GM19324 (cell line): ENCODE measurements at regions not wholly inside any gene's neighbourhood (a gene's known extent, or its start where the extent isn't known, plus 50 kb on each side); places are given as distances from the start of the nearest gene placed in this dataset.
"Not testable (repeated sequence)": the region's sequence is repeated elsewhere in the genome, so short reads cannot be mapped to it uniquely, and the experiment has no call there.

Source experiments
- ATAC-seq: cut with Tn5 transposase; IDR thresholded peaks from one replicate; pipeline ENCODE4 v1.9.1; 2021; ENCODE audit warnings: mild to moderate bottlenecking, moderate library complexity; ENCODE audit not compliant: unreplicated experiment, low FRiP score

DNA sequence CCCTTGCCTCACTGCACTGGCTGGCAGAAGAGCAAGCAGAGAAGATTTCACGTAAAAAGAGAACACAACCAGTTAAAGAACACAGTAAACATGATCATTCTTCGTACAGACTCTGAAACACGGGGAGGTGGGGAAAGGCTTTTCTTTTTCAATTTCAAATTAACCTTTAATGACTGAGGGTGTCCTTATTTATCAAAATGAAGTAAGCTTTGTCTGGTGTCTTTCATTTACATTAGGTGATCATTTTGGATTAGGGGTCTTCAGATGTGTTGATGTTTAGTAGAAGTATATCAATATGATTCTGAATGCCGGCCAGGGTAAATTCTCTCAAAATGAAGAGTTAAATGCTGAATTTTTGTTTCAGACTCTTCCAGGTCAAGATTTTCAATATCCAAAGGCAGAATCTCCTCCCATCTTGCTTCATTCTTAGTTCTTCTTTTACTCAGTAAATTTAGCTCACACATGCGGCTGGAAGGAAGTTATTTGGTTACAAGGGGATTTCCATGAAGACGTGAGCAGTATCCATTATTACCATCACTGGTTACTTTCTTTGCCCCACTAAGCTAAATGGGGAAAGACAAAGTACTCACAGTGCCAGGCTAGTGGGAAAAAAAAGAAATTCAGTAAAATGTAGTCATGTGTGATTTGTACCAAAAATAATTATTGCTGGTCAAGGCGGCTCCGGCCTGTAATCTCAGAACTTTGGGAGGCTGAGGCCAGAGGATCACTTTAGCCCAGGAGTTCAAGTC lies 272.2 kb upstream of the NR2F2 start:
- ATAC-seq, result peak; percentile 66

DNA sequence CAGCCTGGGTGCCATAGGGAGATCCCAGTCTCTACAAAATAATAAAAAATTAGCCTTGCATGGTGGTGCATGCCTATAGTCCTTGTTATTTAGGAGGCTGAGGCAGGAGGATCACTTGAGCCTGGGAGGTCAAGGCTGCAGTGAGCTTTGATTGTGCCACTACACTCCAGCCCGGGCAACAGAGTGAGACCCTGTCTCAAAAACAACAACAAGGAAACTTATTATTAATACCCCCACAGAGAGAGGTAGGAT lies 271.7 kb upstream of the NR2F2 start:
- not testable (repeated sequence) for ATAC-seq

DNA sequence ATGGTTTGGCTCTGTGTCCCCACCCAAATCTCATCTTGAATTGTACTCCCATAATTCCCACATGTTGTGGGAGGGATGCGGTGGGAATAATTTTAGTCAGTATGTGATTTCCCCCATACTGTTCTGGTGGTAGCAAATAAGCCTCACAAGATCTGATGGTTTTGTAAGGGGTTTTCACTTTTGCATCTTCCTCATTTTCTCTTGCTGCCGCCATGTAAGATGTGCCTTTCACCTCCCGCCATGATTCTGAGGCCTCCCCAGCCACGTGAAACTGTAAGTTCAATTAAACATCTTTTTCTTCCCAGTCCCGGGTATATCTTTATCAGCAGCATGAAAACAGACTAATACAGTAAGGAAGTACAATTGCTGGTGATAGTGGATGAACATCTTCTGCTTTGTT lies 269.9 kb upstream of the NR2F2 start:
- not testable (repeated sequence) for ATAC-seq

DNA sequence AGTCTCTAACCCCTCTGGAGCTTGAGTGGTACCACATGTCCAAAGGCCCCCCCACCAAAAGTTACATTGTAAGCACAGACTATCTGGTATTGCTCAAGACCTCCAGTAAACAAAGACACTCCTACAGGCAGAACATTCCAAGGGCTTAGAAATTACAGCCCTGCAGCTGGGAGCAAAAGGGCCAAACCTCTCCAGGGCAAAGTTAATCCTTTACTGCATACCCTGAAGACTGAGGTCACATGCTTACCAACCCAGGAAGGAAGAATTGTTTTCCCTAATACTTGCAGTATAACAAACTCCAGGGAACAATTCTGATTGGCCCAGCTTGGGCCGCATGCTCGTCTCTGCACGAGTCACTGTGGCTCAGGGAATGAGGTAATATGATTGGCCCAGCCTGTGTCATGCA lies 266.1 kb upstream of the NR2F2 start:
- no peak for ATAC-seq

DNA sequence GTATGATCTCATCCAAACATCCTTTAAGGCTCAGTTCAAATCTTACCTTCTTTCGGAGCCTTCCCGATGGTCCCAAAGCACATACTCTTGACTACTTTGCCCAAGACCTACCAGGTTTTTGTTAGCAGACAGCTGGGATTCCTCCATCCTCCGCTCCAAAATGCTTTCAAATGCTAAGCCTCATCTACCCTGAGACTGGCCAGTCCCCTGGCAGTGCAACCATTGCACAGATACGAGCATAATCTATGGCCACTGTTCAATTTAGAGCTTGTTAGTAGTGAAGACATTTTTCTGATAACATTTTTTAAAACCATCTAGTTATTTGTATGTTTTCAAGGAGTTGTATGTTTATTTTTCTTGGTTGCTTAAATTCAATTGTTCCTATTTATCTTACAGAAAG lies 264.4 kb upstream of the NR2F2 start:
- no peak for ATAC-seq

DNA sequence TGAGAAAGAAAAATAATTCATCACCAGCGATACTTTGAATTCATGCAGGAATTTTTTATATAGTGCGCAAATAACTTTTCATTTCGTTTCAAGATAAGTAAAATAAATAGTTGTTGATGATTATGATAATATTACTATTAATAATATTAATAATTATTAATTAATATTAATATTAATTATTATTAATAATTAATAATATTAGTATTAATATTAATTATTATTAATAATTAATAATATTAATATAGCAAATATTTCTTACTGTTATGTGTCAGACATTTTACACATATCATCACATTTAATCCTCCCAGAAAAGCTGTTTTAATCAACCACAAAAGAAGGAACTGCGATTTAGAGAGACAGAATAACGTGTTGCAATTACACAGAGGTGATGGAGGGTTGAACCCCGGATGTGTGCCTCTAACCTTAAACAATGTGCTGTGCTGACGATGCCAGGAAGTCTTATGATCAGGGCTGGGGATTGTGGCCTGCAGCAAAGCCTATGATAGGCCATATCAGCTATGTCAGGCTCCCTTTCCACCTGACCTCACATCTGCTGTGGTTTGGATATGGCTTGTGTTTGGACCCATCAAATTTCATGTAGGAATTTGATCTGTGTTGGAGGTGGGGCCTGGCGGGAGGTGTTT lies 263.5 kb upstream of the NR2F2 start:
- no peak for ATAC-seq

DNA sequence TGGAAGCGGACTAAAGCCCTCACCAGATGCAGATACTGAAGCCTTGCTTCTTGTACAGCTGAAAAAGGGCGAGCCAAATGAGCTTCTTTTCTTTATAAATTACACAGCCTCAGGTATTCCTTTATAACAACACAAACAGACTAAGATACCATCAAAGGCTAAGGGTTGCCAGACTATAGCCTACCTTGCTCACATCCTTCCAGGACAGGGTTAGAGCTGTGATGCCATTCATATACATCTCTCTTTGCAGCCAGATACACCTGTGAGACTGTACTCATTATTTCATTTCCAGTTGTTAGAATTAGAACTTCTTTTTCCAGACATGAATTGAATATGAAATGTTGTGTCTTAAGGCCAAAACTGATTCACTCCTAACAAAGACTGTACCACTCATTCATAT lies 262.8 kb upstream of the NR2F2 start:
- ATAC-seq, result no peak

DNA sequence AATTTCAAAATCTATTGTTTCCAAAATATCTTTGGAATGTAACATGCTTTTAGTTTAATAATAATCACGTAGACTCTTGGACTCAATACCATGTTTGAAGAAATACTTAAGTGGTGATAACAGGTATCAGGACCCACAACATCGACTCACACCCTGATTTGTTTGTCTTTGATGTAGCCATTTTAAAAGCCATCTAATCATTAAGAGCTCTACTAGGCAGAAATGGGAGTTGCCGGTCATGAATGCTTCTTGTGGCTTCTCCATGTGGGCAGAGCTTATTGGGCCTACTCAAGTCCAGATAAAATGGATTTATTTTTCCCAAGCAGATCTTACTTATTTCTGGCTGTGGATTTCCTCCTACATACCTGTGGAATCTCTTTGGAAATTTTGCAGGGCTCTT lies 261.6 kb upstream of the NR2F2 start:
- ATAC-seq, result no peak

DNA sequence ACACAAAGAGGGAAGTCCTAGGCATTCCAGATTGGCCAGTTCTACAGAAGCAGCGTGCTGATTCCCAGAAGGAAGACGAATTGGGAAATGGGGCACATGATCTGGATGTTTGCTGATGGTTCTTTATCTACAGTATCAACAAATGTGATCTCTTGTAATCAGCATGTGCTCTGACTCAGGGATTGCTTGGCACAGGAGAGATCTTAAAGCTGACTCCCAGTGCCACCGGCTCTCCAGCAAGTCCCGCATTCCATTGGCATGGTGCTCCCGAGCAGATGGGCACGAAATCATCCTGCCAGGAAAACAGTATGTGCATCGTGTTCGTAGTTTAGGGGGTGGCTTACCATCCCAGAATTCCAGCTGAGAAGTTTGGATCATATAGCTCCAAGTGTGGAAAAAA lies 259.9 kb upstream of the NR2F2 start:
- ATAC-seq, result no peak

DNA sequence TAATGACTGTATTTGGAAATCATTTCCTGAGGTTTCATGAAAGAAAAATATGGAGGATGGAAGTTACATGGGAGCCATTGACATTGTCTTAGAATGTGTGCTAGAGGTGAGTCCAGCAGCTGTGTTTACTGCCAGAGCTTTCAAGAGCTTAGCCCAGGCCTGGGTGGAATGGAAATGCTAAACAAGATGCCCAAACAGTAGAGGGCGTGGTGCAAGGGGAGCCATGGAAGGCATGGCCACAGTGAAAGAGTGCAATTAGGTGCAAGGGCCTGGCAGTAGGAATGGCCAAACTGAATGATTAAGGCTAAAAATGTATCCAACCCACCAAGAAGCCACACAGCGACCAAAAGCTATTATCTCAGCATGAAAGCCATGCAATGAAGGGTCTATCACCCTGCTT lies 257.7 kb upstream of the NR2F2 start:
- no peak for ATAC-seq

DNA sequence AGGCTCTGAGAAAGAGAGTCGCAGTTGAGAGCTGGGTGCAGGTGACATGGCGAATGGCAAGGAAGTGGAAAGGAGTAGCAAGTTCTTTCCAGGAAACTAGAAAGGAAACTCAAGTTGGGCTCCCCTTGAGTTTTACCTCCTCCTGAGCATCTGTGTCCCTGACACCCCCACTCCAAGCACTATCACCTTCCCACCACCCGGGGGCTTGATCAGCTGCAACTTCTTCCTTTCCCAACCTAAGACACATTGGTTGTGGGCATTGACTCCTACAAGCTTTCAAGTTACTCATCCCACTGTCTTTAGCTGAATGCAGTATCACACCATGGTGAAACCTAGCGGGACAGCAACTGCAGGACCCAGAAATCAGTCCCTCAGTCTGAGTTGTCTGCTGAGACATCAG lies 256.6 kb upstream of the NR2F2 start:
- no peak for ATAC-seq

DNA sequence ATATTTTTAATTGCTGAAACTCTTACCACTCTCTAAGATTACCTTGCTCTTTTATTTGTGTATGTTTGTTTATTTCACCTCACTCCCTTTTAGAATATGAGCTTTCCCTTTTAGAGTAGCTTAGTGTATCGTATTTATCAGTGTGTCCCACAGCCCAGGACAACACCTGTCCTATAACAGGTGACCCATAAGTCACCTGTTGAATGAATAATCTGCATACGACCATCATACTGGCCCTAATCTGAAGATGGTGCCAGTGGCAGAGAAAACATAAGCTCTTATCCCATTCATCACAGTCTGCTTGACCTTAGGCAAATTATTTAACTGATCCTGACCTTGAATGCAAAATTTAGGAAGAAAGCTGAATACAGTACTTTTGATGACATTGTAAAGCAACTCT lies 254.6 kb upstream of the NR2F2 start:
- ATAC-seq, result no peak

DNA sequence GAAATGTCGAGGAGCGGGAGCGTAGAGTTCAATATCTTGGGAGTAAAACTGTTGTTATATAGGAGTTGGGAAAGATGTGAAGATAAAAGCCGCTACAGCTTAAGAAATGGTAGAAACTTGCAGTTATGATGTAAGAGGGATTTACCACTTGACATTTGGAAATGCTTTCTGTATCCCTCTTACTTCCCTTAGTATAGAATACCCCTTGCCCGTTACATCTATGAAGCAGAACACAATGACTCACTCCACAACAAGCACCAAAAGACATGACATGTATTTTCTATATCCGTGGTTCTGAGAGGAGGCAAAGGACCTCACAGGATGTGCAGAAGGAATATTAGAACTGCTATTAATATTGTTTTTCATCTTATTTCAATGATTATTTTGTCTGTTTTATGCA lies 254.2 kb upstream of the NR2F2 start:
- ATAC-seq, result no peak

DNA sequence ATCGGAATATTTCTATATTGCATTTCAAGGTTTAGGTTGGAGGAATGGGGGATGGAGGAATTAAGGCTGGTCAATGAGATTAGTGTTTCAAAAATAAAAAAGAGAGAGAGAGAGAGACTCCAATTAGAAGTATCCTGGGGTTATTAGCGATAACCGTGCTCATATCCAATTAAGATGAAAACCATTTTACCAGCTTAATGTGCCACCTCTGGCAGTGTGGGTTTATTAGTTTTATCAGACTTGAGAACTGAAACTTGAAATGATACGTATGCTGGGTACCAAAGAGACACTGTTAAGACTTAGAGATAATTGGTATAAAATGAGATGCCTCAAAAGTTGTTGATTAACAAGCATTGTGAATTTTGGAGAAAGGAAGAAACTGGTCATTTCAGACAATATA lies 251.5 kb upstream of the NR2F2 start:
- no peak for ATAC-seq

DNA sequence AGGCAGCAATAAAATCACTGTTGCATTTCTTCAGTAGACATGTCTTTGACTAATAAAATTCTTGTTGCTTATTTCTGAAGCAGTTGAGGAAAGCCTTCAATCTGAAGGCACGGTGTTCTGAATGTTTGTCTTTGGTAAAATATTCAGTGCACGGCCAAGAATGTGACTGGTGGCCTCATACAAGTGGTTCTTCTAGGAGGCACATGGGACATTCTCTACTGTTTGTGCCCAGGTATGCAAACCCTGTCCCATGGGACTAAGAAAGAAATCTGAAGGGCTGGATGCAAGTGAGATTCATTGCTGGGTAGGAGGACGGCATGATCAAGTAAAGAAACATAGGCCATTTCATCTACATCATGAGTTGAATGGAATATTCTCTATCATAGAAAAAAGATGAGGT lies 250.6 kb upstream of the NR2F2 start:
- no peak for ATAC-seq

DNA sequence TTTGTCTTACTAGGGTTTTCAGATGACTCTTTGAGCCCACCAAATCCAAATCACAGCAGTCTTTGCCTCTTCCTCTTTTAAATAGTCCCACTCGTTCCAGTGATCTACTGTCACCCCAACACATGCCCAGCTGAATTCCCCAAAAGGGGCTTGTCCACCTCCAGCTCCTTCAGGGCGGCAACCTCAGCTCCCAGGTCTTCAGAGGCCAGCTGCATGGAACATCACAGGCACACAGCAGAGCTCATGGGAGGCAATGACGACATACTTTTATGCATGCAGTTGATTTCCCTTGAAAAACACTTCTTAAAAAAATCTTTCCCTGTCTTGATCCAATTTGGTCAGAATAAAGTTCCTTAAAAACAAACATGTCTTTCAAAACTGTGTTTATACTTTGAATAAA lies 244.3 kb upstream of the NR2F2 start:
- ATAC-seq, result no peak

DNA sequence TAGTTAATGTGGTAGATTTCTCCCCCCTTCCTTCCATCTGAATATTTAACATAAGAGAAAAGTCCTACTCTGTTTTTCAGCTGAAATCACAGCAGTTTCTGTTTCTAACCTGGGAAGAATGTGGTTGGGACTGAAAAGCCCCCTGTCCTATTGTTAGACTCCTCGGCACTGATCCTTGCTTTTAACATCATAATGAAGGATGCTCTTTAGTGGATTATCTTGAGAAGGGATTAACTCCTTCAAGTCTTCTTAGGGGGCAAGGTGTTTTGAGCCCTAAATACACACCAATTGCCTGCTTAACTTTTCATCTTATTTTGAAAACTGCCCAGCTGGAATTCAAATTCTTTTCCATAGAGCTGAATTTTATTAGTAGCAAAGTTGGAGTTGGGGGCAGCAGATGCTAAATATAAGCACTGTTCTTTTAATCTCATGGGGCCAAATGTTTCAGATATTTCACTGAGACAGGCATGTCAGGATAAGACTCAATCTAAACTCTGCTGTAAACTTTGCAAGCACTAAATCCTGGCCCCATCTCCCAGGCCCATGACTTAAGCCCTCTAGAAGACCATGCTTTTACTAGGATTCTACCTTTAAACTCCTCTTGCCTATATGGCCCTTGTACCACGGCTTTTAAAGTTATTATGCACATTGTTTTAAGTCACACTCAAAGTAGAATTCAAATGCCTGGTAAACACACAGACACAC lies 243.2 kb upstream of the NR2F2 start:
- no peak for ATAC-seq

DNA sequence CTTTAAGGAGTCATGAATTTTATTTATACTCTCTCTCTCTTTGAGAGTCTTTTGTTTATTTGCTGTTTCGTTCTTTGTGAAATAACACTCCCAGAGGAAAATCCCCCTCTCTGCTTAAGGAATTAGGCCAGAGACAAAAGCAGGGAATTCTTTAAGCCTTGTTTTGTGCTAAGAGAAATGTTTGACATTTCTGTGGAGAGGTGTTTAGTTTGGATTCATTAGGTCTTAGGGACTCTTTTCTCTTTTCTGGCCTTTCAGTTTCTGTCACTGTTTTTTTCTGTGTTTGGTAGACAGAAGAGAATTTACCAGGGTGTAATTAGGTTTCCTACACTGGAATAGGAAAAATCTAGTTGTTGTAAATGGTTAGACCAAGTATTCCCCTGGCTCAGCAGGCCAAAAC lies 241.8 kb upstream of the NR2F2 start:
- ATAC-seq, result no peak

DNA sequence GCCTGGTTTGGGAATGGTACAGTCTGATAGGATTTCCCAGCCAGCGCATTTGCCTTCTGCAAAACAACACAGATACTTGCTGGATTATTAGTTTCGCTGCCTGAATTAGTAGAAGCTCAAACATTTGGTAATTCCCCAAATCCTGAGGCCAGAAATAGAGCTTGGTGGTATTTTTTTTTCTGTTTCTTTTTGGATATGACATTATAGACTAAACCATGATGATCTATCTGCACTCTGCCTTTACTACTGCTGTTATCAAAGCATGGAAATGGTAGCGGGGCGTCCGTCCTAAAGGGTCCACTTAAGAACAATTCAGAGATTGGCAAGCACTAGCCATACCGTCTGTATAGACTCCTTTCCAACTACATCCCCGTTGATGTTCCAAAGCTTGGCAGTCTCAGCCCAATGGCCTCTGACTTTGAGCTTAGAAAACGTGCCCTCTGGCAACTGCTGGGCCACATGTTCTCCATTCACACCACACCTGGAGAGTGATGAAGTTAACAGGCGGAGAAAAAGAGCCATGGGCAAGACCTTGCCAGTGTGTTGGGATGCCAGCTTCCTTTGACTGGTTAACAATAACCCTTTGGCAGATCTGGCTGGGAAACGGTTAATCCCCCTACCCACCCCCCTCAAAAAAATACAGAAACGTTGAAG lies 241.0 kb upstream of the NR2F2 start:
- no peak for ATAC-seq

DNA sequence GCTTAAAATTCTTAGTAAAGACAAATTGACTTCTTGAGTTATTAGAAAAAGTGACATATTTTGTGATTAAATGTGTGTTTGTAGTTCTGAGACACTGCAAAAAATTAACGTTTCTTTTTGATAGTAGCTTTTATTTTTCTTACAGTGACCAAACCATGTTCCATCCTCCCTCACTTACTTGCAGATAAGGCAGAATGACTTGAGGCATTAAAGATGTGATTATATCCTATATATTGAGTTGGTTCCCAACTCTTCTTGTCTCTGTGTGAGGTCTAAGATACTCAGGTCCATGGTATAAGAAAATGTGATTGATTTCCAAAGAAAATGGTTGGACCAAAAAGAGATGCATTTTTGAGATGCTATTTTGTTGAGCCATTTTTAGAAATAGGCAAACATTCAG lies 238.3 kb upstream of the NR2F2 start:
- no peak for ATAC-seq

DNA sequence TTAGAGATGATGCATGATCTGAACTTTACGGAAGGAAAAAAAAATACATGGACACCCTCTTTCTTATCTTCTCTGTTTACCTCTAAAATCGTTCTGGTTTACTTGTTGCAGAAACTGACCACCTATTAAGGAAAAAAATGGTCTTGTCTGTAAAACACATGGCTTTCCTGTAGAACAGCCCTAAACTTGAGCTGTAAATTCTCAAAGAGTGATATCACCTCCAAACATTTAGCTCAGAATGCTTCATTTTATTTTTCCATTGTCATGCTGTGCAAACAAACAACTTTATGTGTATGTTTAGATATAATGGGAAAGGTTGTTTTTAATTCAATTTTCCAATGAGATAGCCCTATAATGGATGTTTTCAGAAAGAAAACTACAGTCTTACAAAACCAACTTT lies 237.4 kb upstream of the NR2F2 start:
- ATAC-seq, result no peak

DNA sequence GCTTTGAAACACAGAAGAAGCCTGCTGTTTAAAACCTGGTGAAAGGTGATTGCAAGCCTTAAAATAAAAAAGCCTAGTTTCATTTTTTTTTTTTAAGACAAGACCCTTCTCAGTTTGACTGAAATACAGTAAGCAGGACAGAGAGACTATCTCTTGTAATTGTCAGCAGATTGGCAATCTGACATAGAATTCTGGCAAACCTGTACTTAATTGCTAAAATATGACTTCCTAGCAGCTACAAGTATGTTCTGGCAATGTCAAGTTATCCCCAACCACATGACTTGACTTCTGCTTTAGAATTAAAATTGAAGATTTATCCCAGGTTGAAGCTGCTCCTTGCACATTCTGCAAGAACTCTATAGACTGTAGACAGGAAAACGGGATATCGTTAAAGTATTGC lies 232.8 kb upstream of the NR2F2 start:
- ATAC-seq, result no peak
